A673 (cell line): ENCODE measurements at regions not wholly inside any gene's neighbourhood (a gene's known extent, or its start where the extent isn't known, plus 50 kb on each side); places are given as distances from the start of the nearest gene placed in this dataset.

Experiments used
- CTCF ChIP-seq: fragments of 300-800, 200-600 bp; sonication (generic); conservative IDR thresholded peaks from 2 replicates; pipeline ENCODE4 v1.5.1; 2017; ENCODE audit warnings: low read depth, mild to moderate bottlenecking, antibody characterized with exemption, low read length, moderate library complexity, mixed read lengths
- EZH2 ChIP-seq: fragments of 200-600 bp; sonication (generic); IDR thresholded peaks from 2 replicates; pipeline ENCODE4 v1.6.1; 2017; ENCODE audit warnings: borderline replicate concordance, low read depth, mild to moderate bottlenecking, mixed read lengths, antibody characterized with exemption, low read length; ENCODE audit not compliant: poor library complexity, severe bottlenecking

- no peak for TF ChIP-seq CTCF
- TF ChIP-seq EZH2 = no peak
Measured at GRCh38 chr21:19010996-19011395, 607.4 kb upstream of the TMPRSS15 start.
